HEK293 (cell line): ENCODE measurements at regions not wholly inside any gene's neighbourhood (a gene's known extent, or its start where the extent isn't known, plus 50 kb on each side); places are given as distances from the start of the nearest gene placed in this dataset.
A peak's percentile ranks its signal among the peaks of the same experiment; 100 is the strongest.

ENCODE experiments used
- GLI2 ChIP-seq: fragments of 450-650 bp; formaldehyde crosslinking; IDR thresholded peaks from 2 replicates; pipeline ENCODE4; 2017; ENCODE audit warnings: missing biosample characterization, missing genetic modification characterization, low read depth, borderline replicate concordance
- GLIS1 ChIP-seq: fragments of 450-650 bp; formaldehyde crosslinking; IDR thresholded peaks from 2 replicates; pipeline ENCODE4 v1.5.1; 2016; ENCODE audit warnings: missing biosample characterization, missing genetic modification characterization
- ZBTB48 ChIP-seq: fragments of 450-650 bp; formaldehyde crosslinking; IDR thresholded peaks from 2 replicates; pipeline ENCODE4 v1.5.1; 2016; ENCODE audit warnings: missing biosample characterization, missing genetic modification characterization
- ZBTB8A ChIP-seq: fragments of 450-650 bp; formaldehyde crosslinking; IDR thresholded peaks from 2 replicates; pipeline ENCODE4 v1.5.1; 2016; ENCODE audit warnings: missing biosample characterization, missing genetic modification characterization
- ZFP41 ChIP-seq: fragments of 450-650 bp; formaldehyde crosslinking; IDR thresholded peaks from 2 replicates; pipeline ENCODE4 v1.5.1; 2016; ENCODE audit warnings: missing biosample characterization, missing genetic modification characterization, borderline replicate concordance
- ZNF10 ChIP-seq: fragments of 450-650 bp; formaldehyde crosslinking; IDR thresholded peaks from 2 replicates; pipeline ENCODE4 v1.5.1; 2017; ENCODE audit warnings: missing biosample characterization, missing genetic modification characterization
- ZNF350 ChIP-seq: fragments of 450-650 bp; formaldehyde crosslinking; IDR thresholded peaks from 2 replicates; pipeline ENCODE4 v1.5.0; 2017; ENCODE audit warnings: missing biosample characterization, mild to moderate bottlenecking, missing genetic modification characterization
- ZNF366 ChIP-seq: fragments of 450-650 bp; formaldehyde crosslinking; conservative IDR thresholded peaks from 2 replicates; pipeline ENCODE4 v1.5.1; 2016; ENCODE audit warnings: missing biosample characterization, missing genetic modification characterization
- ZNF473 ChIP-seq: fragments of 450-650 bp; formaldehyde crosslinking; IDR thresholded peaks from 2 replicates; pipeline ENCODE4 v1.5.1; 2017; ENCODE audit warnings: missing biosample characterization, missing genetic modification characterization
- ZNF510 ChIP-seq: fragments of 450-650 bp; formaldehyde crosslinking; IDR thresholded peaks from 2 replicates; pipeline ENCODE4 v1.5.1; 2018; ENCODE audit warnings: mild to moderate bottlenecking, missing genetic modification characterization, missing biosample characterization; ENCODE audit not compliant: insufficient replicate concordance
- ZNF549 ChIP-seq: fragments of 450-650 bp; IDR thresholded peaks from 2 replicates; pipeline ENCODE4 v1.5.1; 2018; ENCODE audit warnings: missing biosample characterization, missing genetic modification characterization, mild to moderate bottlenecking, inconsistent platforms, moderate library complexity
- ZNF561 ChIP-seq: fragments of 450-650 bp; IDR thresholded peaks from 2 replicates; pipeline ENCODE4 v1.5.1; 2018; ENCODE audit warnings: missing biosample characterization, missing genetic modification characterization, borderline replicate concordance
- ZNF610 ChIP-seq: fragments of 450-650 bp; formaldehyde crosslinking; IDR thresholded peaks from 2 replicates; pipeline ENCODE4 v1.5.1; 2016; ENCODE audit warnings: missing biosample characterization, missing genetic modification characterization, borderline replicate concordance
- ZNF624 ChIP-seq: fragments of 450-650 bp; formaldehyde crosslinking; IDR thresholded peaks from 2 replicates; pipeline ENCODE4 v1.5.1; 2017; ENCODE audit warnings: missing biosample characterization, missing genetic modification characterization
- ZNF626 ChIP-seq: fragments of 450-650 bp; sonication (Bioruptor Pico); formaldehyde crosslinking; IDR thresholded peaks from 2 replicates; pipeline ENCODE4 v1.5.1; 2018; ENCODE audit warnings: missing biosample characterization, missing genetic modification characterization, inconsistent platforms
- ZNF660 ChIP-seq: fragments of 450-650 bp; IDR thresholded peaks from 2 replicates; pipeline ENCODE4 v1.5.1; 2018; ENCODE audit warnings: missing biosample characterization, mild to moderate bottlenecking, missing genetic modification characterization
- ZNF670 ChIP-seq: fragments of 450-650 bp; formaldehyde crosslinking; IDR thresholded peaks from 2 replicates; pipeline ENCODE4 v1.5.1; 2016; ENCODE audit warnings: missing biosample characterization, missing genetic modification characterization, low read depth
- TF ChIP-seq, protein P1 (sequence below): fragments of 450-650 bp; formaldehyde crosslinking; IDR thresholded peaks from 2 replicates; pipeline ENCODE4 v1.5.1; 2016; ENCODE audit warnings: missing biosample characterization, missing genetic modification characterization
- TF ChIP-seq, protein P2 (sequence below): fragments of 450-650 bp; formaldehyde crosslinking; IDR thresholded peaks from 2 replicates; pipeline ENCODE4 v1.5.1; 2016; ENCODE audit warnings: missing biosample characterization, missing genetic modification characterization
- TF ChIP-seq, protein P3 (sequence below): fragments of 450-650 bp; formaldehyde crosslinking; IDR thresholded peaks from 2 replicates; pipeline ENCODE4 v1.5.1; 2016; ENCODE audit warnings: missing biosample characterization, missing genetic modification characterization
- TF ChIP-seq, protein P4 (sequence below): fragments of 450-650 bp; formaldehyde crosslinking; IDR thresholded peaks from 2 replicates; pipeline ENCODE4 v1.5.0; 2017; ENCODE audit warnings: missing biosample characterization, missing genetic modification characterization, borderline replicate concordance
- TF ChIP-seq, protein P5 (sequence below): fragments of 450-650 bp; formaldehyde crosslinking; IDR thresholded peaks from 2 replicates; pipeline ENCODE4 v1.5.1; 2016; ENCODE audit warnings: missing biosample characterization, missing genetic modification characterization

DNA sequence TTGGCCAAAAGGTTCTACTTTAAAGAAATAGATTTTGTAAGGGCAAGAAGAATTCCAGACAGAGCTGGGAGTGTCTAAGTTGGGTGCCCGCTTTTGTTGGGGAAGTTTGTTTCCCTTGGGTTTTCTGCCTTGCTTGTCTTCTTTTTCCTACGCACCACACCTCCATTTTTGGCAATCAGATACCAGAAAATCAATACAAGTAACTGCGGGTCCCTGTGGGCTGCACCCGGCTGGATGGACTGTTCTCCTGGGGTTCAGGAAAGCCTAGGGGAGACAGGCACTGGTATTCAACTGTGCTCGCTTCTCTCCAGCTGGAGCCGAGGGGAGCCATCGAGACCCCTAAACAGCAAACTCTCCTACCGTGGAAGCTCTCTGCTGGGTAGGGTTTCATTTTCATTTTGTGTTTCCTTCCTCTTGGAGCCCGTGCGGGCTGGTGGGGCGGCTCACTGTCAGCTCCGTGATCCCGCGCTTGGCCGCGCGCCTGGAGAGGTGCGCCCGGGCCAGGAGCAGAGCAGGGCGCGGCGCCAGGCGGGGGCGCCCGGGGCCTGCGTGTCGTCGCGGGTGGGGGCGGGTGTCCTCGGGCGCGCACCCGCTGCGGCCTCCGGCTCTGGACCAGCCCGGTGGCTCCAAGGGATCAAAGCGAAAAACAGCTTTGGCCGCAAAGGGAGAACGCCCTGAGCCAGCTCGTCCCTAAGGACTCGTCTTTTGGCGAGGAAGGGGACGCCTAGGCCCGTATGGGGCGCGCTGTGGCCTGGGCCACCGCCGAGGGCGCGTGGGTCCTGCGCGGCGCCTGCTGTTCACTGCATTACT, 347.2 kb downstream of the ZNF536 start (continued):
- TF ChIP-seq, protein P1, sequence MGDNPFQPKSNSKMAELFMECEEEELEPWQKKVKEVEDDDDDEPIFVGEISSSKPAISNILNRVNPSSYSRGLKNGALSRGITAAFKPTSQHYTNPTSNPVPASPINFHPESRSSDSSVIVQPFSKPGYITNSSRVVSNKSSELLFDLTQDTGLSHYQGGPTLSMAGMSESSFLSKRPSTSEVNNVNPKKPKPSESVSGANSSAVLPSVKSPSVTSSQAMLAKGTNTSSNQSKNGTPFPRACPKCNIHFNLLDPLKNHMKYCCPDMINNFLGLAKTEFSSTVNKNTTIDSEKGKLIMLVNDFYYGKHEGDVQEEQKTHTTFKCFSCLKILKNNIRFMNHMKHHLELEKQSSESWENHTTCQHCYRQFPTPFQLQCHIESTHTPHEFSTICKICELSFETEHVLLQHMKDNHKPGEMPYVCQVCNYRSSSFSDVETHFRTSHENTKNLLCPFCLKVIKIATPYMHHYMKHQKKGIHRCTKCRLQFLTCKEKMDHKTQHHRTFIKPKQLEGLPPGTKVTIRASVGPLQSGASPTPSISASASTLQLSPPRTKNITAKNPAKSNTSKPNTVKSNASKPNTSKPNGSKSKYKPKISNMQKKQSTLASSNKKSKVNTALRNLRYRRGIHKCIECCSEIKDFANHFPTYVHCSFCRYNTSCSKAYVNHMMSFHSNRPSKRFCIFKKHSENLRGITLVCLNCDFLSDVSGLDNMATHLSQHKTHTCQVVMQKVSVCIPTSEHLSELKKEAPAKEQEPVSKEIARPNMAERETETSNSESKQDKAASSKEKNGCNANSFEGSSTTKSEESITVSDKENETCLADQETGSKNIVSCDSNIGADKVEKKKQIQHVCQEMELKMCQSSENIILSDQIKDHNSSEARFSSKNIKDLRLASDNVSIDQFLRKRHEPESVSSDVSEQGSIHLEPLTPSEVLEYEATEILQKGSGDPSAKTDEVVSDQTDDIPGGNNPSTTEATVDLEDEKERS, result no peak
- TF ChIP-seq, protein P2, sequence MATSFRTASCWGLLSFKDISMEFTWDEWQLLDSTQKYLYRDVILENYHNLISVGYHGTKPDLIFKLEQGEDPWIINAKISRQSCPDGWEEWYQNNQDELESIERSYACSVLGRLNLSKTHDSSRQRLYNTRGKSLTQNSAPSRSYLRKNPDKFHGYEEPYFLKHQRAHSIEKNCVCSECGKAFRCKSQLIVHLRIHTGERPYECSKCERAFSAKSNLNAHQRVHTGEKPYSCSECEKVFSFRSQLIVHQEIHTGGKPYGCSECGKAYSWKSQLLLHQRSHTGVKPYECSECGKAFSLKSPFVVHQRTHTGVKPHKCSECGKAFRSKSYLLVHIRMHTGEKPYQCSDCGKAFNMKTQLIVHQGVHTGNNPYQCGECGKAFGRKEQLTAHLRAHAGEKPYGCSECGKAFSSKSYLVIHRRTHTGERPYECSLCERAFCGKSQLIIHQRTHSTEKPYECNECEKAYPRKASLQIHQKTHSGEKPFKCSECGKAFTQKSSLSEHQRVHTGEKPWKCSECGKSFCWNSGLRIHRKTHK, result no peak
- TF ChIP-seq, protein P3, sequence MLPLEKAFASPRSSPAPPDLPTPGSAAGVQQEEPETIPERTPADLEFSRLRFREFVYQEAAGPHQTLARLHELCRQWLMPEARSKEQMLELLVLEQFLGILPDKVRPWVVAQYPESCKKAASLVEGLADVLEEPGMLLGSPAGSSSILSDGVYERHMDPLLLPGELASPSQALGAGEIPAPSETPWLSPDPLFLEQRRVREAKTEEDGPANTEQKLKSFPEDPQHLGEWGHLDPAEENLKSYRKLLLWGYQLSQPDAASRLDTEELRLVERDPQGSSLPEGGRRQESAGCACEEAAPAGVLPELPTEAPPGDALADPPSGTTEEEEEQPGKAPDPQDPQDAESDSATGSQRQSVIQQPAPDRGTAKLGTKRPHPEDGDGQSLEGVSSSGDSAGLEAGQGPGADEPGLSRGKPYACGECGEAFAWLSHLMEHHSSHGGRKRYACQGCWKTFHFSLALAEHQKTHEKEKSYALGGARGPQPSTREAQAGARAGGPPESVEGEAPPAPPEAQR, result no peak
- TF ChIP-seq ZNF660 (tag by site-specific recombination) (peak; percentile 58; the same call in 1 of the 2 replicates), ZFP41 (tag by site-specific recombination) (no peak), ZNF350 (tag by site-specific recombination) (no peak), ZBTB48 (peak; percentile 70), GLI2 (no peak), ZNF624 (tag by site-specific recombination) (no peak), GLIS1 (tag by site-specific recombination) (no peak; the same call in 1 of the 2 replicates), ZNF561 (tag by site-specific recombination) (0 out of 2 replicates have a peak, but pooled peaks have one; percentile 45), ZNF366 (no peak), ZNF670 (tag by site-specific recombination) (no peak), ZNF473 (tag by site-specific recombination) (no peak), ZNF510 (tag by site-specific recombination) (no peak), ZNF610 (no peak), ZNF10 (tag by site-specific recombination) (no peak; the same call in 1 of the 2 replicates), ZBTB8A (tag by site-specific recombination) (peak; percentile 61; the same call in 1 of the 2 replicates), ZNF626 (no peak), ZNF549 (tag by site-specific recombination) (no peak)
- TF ChIP-seq, protein P4, sequence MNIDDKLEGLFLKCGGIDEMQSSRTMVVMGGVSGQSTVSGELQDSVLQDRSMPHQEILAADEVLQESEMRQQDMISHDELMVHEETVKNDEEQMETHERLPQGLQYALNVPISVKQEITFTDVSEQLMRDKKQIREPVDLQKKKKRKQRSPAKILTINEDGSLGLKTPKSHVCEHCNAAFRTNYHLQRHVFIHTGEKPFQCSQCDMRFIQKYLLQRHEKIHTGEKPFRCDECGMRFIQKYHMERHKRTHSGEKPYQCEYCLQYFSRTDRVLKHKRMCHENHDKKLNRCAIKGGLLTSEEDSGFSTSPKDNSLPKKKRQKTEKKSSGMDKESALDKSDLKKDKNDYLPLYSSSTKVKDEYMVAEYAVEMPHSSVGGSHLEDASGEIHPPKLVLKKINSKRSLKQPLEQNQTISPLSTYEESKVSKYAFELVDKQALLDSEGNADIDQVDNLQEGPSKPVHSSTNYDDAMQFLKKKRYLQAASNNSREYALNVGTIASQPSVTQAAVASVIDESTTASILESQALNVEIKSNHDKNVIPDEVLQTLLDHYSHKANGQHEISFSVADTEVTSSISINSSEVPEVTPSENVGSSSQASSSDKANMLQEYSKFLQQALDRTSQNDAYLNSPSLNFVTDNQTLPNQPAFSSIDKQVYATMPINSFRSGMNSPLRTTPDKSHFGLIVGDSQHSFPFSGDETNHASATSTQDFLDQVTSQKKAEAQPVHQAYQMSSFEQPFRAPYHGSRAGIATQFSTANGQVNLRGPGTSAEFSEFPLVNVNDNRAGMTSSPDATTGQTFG (tag by site-specific recombination), result no peak
- TF ChIP-seq, protein P5, sequence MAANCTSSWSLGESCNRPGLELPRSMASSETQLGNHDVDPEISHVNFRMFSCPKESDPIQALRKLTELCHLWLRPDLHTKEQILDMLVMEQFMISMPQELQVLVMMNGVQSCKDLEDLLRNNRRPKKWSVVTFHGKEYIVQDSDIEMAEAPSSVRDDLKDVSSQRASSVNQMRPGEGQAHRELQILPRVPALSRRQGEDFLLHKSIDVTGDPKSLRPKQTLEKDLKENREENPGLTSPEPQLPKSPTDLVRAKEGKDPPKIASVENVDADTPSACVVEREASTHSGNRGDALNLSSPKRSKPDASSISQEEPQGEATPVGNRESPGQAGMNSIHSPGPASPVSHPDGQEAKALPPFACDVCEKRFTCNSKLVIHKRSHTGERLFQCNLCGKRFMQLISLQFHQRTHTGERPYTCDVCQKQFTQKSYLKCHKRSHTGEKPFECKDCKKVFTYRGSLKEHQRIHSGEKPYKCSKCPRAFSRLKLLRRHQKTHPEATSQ (tag by site-specific recombination), result no peak
